G401 (cell line): ENCODE measurements at regions not wholly inside any gene's neighbourhood (a gene's known extent, or its start where the extent isn't known, plus 50 kb on each side); places are given as distances from the start of the nearest gene placed in this dataset.
"Not testable (repeated sequence)": the region's sequence is repeated elsewhere in the genome, so short reads cannot be mapped to it uniquely, and the experiment has no call there.

ENCODE experiments used
- DNase-seq: peaks from one replicate; pipeline ENCODE4 v3.0.0-alpha.2; 2015; ENCODE audit warnings: low spot score
- in situ Hi-C: cut with HindIII; loops from 2 replicates; pipeline ENCODE4 v1.10.0; 2016; ENCODE audit warnings: low sequenced_read_pairs, mixed read lengths

GRCh38 chr4:18602610-18603009, 581.1 kb upstream of the LCORL start:
- in situ Hi-C loops, DNase-seq: not testable (repeated sequence)

DNA sequence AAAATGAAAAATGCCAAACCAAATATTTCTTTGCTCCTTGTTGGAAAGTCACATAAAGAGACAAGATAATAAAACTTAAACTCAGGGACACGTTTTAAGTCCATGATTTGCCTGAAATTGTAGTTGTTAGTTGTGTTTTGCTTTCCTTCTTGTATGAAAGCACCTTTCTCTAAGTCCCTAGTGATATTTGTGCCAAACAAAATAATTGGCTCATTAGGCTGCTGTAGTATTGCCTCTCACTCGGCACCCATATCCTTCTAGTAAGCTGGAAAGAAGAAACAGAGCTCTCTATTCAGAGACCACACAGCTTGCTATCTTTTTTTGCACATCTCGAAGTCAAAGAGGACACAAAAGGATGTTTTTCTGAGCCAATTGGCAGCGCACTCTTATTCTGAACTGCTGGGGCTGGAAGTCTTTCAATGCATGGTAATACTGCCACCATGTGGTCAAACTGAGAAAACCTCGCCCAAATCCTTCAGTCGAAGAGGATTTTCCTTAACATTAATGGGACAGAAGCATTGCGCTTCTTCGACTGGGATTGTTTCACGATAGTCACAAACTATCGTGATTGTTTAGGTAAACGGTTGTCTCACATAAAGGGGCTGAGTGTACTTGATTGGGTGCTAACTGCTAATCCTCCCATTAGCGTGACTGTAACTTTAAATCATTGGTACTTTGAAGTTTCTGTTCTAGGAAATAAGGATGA, 571.9 kb upstream of the LCORL start:
- in situ Hi-C loops: no loop called here
- peak; percentile 84 for DNase-seq

DNA sequence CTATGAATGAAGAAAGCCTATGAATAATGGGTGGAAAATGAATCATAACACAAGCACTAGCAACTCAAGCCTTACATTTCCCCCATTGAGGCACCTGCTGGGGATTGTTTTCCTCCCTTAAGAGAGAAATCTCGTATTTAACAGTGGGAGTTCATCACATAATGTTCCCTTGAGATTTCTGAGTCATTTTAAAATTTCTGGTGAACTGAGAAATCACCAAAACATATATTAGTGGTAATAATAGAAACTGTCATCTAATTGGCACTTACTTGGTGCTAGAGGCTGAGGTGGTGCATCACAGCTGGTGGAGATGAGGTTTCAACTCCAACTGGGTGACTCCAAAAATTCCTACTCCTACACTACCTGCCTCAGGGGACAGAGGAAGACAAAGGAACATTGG, 561.3 kb upstream of the LCORL start:
- DNase-seq: no peak
- in situ Hi-C loops: no loop called here

- in situ Hi-C loops: no loop called here
- DNase-seq: no peak
These were observed 556.8 kb upstream of the LCORL start for GRCh38 chr4:18578307-18578706.

GRCh38 chr4:18572481-18572880, 550.9 kb upstream of the LCORL start:
- DNase-seq: no peak
- in situ Hi-C loops: no loop called here

DNA sequence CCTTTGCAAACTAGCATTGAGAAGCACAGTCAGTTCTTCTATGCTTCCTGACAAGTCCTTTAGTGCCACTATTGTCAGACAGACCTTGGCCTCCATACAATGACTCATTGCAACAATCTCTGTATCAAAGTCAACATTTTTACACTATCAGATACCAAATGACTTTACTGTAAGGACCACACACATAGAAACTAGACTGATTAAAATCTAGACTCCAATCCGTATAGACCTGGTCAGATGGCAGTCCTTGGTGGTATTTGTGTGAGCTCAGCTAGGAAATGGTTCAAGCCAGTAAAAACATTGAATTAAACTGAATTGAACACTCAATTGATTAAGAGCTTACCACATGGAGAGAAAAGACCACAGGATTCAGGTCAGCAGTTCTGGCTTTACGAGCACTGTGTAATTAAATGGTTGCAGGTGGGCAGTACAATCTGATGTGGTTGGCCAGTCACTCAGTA, 549.8 kb upstream of the LCORL start:
- in situ Hi-C loops: no loop called here
- no peak for DNase-seq

- in situ Hi-C loops: no loop called here
- no peak for DNase-seq
These were observed 548.8 kb upstream of the LCORL start for GRCh38 chr4:18570370-18570769.

GRCh38 chr4:18568600-18568999, 547.0 kb upstream of the LCORL start:
- DNase-seq: peak; percentile 13
- in situ Hi-C loops: no loop called here

GRCh38 chr4:18566970-18567799, 545.6 kb upstream of the LCORL start:
- no peak for DNase-seq
- in situ Hi-C loops: no loop called here

DNA sequence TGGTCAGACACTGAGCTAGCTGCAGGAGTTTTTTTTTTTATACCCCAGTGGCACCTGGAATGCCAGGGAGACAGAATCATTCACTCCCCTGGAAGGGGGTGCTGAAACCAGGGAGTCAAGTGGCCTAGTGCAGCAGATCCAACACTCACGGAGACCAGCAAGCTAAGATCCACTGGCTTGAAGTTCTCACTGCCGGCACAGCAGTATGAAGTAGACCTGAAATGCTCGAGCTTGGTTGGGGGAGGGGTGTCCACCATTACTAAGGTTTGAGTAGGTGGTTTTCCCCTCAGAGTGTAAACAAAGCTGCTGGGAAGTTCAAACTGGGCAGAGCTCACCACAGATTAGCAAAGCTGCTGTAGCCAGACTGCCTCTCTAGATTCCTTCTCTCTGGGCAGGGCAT, 537.9 kb upstream of the LCORL start:
- in situ Hi-C loops: no loop called here
- DNase-seq: no peak

DNA sequence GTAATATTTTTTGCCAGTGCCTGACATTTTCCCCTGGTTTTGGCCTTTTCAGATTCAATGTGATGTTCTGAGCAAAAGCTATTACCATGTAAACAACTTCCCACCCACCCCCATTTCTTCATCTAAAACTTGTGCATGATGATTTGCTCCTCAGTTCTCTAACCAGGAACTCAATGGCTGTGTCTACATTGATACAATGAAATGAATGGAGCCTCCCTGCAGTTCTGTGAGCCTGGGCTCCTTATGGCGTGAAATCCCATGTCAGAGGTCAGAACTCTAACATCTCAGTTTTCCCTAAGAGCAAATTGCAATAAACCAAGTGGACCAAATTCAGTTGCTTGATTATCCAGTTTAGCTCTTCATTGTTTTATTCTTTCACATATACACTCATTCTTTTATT, 534.8 kb upstream of the LCORL start:
- DNase-seq: no peak
- in situ Hi-C loops: no loop called here

DNA sequence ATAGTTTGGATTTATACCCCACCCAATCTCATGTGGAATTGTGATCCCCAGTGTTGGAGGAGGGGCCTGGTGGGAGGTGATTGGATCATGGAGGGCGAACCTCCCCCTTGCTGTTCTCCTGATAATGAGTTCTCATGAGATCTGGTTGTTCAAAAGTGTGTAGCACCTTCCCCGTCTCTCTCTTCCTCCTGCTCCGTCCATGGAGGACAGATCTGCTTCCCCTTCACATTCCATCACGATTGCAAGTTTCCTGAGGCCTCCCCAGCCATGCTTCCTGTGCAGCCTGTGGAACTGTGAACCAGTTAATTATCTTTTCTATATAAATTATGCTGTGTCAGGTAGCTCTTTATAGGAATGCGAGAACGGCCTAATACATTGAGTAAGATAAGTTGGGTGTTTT, 518.8 kb upstream of the LCORL start:
- in situ Hi-C loops: no loop called here
- no peak for DNase-seq

DNA sequence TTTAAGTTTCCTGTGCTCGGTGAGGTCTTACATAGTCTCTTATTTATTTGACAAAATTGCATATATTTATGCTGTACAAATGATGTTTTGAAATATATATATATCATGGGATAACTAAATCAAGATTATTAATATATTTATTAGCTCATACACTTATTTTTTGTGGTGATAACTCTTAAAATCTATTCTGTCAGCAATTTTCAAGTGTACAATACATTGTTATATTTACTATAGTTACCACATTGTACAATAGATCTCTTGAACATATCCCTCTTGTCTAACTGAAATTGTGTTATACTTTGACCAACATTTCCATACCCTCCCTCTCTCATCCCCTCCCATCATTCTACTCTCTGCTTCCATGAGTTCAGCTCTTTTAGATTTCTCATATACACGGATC, 516.6 kb upstream of the LCORL start:
- in situ Hi-C loops: no loop called here
- DNase-seq: no peak

- in situ Hi-C loops: no loop called here
- no peak for DNase-seq
These were observed 514.9 kb upstream of the LCORL start for GRCh38 chr4:18536428-18536827.

DNA sequence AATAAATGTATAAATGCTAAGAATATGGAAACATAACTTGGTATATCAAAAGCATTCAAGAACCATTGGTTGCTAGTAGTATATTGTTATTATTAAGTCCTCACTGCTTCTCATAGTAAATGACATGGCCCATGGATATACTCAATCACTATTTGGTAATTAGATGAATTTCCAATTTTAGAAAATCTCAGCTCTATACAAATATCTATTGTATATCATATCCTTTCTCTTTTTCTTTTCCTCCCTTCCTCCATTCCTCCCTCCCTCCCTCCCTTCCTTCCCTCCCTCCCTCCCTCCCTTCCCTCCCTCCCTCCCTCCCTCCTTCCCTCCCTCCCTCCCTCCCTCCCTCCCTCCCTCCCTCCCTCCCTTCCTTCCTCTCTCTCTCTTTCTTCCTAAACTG, 514.4 kb upstream of the LCORL start:
- no peak for DNase-seq

DNA sequence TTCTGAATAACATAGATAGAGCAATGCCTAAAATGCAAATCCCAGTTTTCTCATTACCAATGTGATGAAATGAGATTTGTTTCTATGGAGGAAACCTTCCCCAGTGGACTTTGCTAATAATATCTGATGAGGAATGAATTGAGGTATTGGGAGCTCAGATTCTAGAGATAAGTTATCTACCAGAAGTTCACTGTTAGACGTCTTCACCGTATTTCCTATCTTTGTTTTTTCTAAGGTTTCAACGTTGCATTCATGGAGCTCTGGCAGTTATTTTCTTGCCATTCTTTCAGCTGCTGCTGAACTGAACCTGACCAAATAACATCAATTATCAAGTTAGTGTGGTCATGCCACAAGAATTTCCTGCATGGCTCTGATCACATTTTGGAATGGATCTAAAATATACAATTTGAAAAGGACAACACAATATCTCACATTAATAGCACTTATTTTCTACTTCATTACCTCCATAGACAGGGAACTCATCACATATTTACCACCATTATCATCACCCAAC, 511.8 kb upstream of the LCORL start:
- no peak for DNase-seq
- in situ Hi-C loops: no loop called here

More for the DNA sequence above, 514.4 kb upstream of the LCORL start:
- in situ Hi-C loops: no loop called here

- no peak for DNase-seq
- in situ Hi-C loops: no loop called here
These were observed 510.2 kb upstream of the LCORL start for GRCh38 chr4:18531731-18532130.

DNA sequence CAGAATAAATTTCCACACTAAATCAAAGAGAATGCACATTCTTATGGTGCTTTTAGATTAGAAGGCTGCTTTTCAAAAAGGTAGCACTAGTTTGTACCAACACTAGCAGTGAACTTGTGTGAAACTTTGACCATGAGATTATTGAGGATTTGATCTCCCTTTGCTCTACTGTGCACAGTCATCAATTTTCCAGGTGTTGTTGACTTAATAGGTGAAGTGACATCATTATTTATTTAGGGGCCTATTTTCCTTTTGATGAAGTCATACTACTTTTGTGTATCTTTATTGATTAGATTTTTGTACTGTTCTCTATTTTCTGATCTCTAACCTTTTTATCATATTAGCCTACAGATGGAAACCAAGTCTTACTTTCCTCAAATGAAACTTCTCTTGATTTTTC, 507.9 kb upstream of the LCORL start:
- no peak for DNase-seq
- in situ Hi-C loops: no loop called here

DNA sequence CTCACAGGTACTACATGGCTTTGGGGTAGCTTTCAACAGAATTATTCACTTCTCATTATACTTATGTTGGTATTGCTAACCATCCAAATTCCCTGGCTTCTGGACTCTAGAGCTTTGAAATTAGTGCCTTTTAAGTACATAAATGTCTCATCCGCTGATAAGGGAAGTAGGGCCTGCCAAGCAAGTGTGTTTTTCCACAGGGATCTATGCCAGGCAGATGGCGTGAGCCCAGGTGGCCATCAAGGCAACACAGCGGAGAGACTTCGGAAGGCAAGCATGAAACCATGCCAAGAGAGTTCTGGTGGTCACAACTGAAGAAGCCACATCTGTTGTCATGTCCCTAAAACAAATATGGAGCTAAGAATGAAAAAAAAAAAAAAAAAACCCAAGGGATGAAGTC, 503.1 kb upstream of the LCORL start:
- DNase-seq: no peak
- in situ Hi-C loops: no loop called here

- in situ Hi-C loops: no loop called here
- DNase-seq: no peak
These were observed 496.5 kb upstream of the LCORL start for GRCh38 chr4:18518098-18518497.
